GM19372 (cell line): ENCODE measurements at regions not wholly inside any gene's neighbourhood (a gene's known extent, or its start where the extent isn't known, plus 50 kb on each side); places are given as distances from the start of the nearest gene placed in this dataset.
A peak's percentile ranks its signal among the peaks of the same experiment; 100 is the strongest.
"Not testable (repeated sequence)": the region's sequence is repeated elsewhere in the genome, so short reads cannot be mapped to it uniquely, and the experiment has no call there.

ENCODE experiments used
- ATAC-seq: cut with Tn5 transposase; IDR thresholded peaks from one replicate; pipeline ENCODE4 v1.9.1; 2021; ENCODE audit warnings: mild to moderate bottlenecking, low read depth, moderate library complexity; ENCODE audit not compliant: unreplicated experiment

- not testable (repeated sequence) for ATAC-seq
These were observed 579.3 kb upstream of the CITED2 start for GRCh38 chr6:139953780-139954179.

DNA sequence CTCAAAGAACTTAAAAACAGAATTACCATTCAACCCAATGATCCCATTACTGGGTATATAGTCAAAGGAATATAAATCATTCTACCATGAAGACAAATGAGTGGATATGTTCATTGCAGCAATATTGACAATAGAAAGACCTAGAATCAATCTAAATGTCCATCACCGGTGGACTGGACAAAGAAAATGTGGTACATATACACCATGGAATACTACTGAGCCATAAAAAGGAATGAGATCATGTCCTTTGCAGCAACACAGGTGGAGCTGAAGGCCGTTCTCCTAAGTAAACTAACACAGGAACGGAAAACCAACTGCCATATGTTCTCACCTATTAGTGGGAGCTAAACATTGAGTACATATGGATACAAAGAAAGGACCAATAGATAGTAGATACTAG, 576.7 kb upstream of the CITED2 start:
- ATAC-seq: no peak

GRCh38 chr6:139944976-139945375, 570.5 kb upstream of the CITED2 start:
- no peak for ATAC-seq

- no peak for ATAC-seq
These were observed 569.7 kb upstream of the CITED2 start for GRCh38 chr6:139944131-139944530.

DNA sequence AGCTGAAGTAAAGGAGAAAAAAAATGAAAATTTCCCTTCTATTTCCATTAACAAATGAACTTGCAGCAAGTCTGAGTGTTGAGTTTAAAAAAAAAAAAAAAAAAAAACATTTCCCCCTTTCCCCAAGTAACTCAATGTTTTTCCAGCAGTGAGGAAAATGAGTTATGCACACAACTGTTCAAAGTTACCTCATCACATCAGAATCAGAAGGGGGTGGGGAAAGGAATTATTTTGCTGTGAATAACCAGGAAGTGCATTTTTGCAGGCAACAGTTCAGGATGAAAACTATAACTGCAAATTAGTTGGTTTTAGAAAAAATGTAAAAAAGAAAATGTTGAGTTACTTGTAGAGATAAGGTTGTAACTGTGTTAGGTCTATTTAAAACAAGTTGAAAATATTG, 568.9 kb upstream of the CITED2 start:
- ATAC-seq: no peak

GRCh38 chr6:139942331-139942730, 567.9 kb upstream of the CITED2 start:
- no peak for ATAC-seq

- ATAC-seq: no peak
These were observed 567.4 kb upstream of the CITED2 start for GRCh38 chr6:139941826-139942225.

GRCh38 chr6:139940741-139941729, 566.6 kb upstream of the CITED2 start:
- peak; percentile 96 for ATAC-seq

- ATAC-seq: no peak
These were observed 564.9 kb upstream of the CITED2 start for GRCh38 chr6:139939189-139939979.

GRCh38 chr6:139932671-139933070, 558.2 kb upstream of the CITED2 start:
- no peak for ATAC-seq

DNA sequence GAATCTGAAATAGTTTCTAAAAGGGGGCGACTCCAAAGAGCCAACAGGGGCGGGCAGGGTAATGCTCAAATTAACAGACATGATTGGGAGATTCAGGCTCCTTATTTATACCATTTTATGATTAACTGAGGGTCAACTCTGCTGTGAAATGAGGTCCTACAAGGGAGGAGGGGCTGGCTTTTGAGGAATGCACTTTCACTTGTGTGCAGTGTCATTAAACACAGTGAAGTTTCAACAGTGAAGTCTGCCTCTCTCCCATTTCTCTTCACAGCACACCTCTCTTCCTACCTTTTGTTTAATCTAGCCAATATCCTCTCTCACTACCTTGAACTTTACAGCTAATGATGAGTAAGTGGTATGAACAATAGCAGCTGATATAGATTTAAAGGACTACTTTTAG, 557.3 kb upstream of the CITED2 start:
- no peak for ATAC-seq

DNA sequence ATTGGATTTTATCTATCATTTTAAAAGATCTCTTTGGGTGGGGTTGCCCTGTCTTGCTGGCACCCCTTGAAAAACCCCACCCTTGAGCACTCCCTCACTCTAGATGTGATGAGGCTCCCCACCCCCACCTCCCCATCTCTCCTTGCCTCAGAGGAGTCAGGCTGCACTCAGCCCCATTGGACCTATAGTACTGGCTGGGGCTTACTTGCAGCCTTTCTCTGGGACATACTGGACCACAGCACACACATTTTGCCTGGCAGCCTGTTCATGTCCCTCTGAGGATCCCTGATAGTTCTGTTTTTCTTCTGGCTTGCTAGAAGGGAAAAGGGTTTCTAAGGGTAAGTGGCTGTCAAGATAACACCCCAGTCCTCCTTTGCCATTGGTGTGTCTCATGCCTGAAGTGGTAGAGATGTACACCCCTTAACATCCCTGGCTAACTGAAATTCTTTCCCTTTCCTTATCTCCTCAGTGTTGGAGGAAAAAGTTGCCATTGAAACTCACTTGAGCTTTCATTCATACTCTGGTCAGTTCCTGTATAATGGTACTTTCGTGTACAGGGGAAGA, 553.4 kb upstream of the CITED2 start:
- no peak for ATAC-seq

- ATAC-seq: no peak
These were observed 552.8 kb upstream of the CITED2 start for GRCh38 chr6:139927236-139927635.

GRCh38 chr6:139926711-139927110, 552.3 kb upstream of the CITED2 start:
- no peak for ATAC-seq

- ATAC-seq: no peak
These were observed 551.6 kb upstream of the CITED2 start for GRCh38 chr6:139925894-139926641.

GRCh38 chr6:139923964-139924475, 549.6 kb upstream of the CITED2 start:
- no peak for ATAC-seq

GRCh38 chr6:139922236-139922635, 547.8 kb upstream of the CITED2 start:
- no peak for ATAC-seq

DNA sequence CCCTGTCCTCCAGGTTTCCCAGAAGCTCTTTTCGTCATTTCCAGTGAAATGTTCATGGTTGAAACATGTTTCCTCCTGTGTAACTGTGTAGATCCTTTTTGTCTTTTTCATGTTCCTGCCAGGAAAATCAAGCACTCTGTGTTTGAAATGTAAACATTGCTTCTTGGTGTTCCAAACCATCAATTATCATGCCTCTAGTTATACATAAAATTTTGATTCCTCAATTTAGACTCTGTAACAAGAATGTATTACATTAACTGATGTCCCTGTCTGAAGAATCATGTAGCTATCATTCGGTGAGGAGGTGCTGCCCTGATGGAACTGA, 546.3 kb upstream of the CITED2 start:
- ATAC-seq: no peak

GRCh38 chr6:139920027-139920775, 545.8 kb upstream of the CITED2 start:
- no peak for ATAC-seq
